ENCODE measurements at regions not wholly inside any gene's neighbourhood (a gene's known extent, or its start where the extent isn't known, plus 50 kb on each side); places are given as distances from the start of the nearest gene placed in this dataset.

DNA sequence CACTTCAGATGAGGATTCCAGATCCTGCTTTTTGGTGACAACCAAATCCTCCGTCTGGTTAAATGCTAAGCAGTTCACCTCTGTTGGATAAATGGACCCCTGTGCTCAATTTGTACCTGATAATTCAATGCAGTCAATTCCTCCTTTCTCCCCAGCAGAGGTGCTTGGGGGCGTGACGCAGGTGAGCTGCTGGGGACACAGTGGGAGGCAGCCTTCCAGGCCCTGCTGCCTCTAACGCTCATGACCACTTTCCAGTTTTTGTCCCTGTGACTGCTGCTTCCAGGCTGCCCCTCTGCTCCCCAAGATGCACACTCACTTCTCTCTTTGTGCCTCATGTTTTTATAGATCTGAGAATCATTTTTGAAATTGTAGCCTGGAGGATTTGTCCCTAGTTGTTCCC lies 78.5 kb downstream of the TTLL2 start:
- no peak for DNase-seq
- H3K79me2 ChIP-seq (ENCODE audit: insufficient read depth) = no peaks in the 10 kb centered on the region
- TF ChIP-seq TEAD4 (IDR thresholded peaks at IDR 0.05; ENCODE audit: borderline replicate concordance, insufficient read depth) (no peak), RAD21 (IDR thresholded peaks at IDR 0.05; ENCODE audit: low read length) (no peak), SMC3 (IDR thresholded peaks at IDR 0.05; ENCODE audit: low read depth, low read length) (no peak), POLR2AphosphoS5 (IDR thresholded peaks at IDR 0.05; ENCODE audit: low read depth, low read length) (no peak), GABPA (IDR thresholded peaks at IDR 0.05; ENCODE audit: low read depth) (no peak), EP300 (IDR thresholded peaks at IDR 0.05; ENCODE audit: borderline replicate concordance in 1 of 2, low read depth in 1 of 2, low read length in 1 of 2) (no peak), RCOR1 (IDR thresholded peaks at IDR 0.05; ENCODE audit: low read length) (no peak), SIN3A (IDR thresholded peaks at IDR 0.05; ENCODE audit: borderline replicate concordance, low read depth, low read length) (no peak), CHD2 (IDR thresholded peaks at IDR 0.05; ENCODE audit: low read length, partially characterized antibody) (no peak), RXRA (IDR thresholded peaks at IDR 0.05; ENCODE audit: borderline replicate concordance, low read depth) (no peak)
- TF ChIP-seq, protein P1, sequence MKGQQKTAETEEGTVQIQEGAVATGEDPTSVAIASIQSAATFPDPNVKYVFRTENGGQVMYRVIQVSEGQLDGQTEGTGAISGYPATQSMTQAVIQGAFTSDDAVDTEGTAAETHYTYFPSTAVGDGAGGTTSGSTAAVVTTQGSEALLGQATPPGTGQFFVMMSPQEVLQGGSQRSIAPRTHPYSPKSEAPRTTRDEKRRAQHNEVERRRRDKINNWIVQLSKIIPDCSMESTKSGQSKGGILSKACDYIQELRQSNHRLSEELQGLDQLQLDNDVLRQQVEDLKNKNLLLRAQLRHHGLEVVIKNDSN (IDR thresholded peaks at IDR 0.05; ENCODE audit: borderline replicate concordance, low read depth) = no peak
- TF ChIP-seq, protein P2, sequence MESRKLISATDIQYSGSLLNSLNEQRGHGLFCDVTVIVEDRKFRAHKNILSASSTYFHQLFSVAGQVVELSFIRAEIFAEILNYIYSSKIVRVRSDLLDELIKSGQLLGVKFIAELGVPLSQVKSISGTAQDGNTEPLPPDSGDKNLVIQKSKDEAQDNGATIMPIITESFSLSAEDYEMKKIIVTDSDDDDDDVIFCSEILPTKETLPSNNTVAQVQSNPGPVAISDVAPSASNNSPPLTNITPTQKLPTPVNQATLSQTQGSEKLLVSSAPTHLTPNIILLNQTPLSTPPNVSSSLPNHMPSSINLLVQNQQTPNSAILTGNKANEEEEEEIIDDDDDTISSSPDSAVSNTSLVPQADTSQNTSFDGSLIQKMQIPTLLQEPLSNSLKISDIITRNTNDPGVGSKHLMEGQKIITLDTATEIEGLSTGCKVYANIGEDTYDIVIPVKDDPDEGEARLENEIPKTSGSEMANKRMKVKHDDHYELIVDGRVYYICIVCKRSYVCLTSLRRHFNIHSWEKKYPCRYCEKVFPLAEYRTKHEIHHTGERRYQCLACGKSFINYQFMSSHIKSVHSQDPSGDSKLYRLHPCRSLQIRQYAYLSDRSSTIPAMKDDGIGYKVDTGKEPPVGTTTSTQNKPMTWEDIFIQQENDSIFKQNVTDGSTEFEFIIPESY (IDR thresholded peaks at IDR 0.05; ENCODE audit: borderline replicate concordance, low read depth) = no peak
- TF ChIP-seq, protein P3, sequence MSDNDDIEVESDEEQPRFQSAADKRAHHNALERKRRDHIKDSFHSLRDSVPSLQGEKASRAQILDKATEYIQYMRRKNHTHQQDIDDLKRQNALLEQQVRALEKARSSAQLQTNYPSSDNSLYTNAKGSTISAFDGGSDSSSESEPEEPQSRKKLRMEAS (IDR thresholded peaks at IDR 0.05; ENCODE audit: low read depth) = no peak
- TF ChIP-seq, protein P4, sequence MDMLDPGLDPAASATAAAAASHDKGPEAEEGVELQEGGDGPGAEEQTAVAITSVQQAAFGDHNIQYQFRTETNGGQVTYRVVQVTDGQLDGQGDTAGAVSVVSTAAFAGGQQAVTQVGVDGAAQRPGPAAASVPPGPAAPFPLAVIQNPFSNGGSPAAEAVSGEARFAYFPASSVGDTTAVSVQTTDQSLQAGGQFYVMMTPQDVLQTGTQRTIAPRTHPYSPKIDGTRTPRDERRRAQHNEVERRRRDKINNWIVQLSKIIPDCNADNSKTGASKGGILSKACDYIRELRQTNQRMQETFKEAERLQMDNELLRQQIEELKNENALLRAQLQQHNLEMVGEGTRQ (IDR thresholded peaks at IDR 0.05; ENCODE audit: borderline replicate concordance, low read depth, low read length) = no peak
- ChIA-PET POLR2A (no interaction called here), CTCF (no interaction called here)
- no peak overlapping the region for H2AFZ ChIP-seq (ENCODE audit: low read depth)
- 65% methylated on average over 3 of the region's 4 CpGs for WGBS (ENCODE audit: low lambda C conversion rate)
- no peak overlapping the region for H3K4me2 ChIP-seq
- H3K36me3 ChIP-seq (replicated peaks in 1 of 2; ENCODE audit: control insufficient read depth in 1 of 2, insufficient read depth in 2 of 2, low read length in 1 of 2) = no peaks in the 10 kb centered on the region
- H3F3A ChIP-seq (replicated peaks; ENCODE audit: insufficient read depth) = no peaks in the 10 kb centered on the region
- no peak overlapping the region for H3K4me3 ChIP-seq (ENCODE audit: low read depth in 2 of 2, low read length in 1 of 2)
- H3K4me1 ChIP-seq (ENCODE audit: control insufficient read depth in 1 of 2, insufficient read depth in 2 of 2, low read depth in 1 of 2, low read length in 1 of 2) = no peaks in the 10 kb centered on the region; a peak in 1 of 4 replicates
- H3K9ac ChIP-seq = no peak overlapping the region
- H3K27me3 ChIP-seq (ENCODE audit: insufficient read depth) = no peaks in the 10 kb centered on the region
- H4K20me1 ChIP-seq (ENCODE audit: insufficient read depth) = no peaks in the 10 kb centered on the region
- no peaks in the 10 kb centered on the region for H3K9me3 ChIP-seq
- H3K27ac ChIP-seq (ENCODE audit: low read depth in 2 of 2, low read length in 1 of 2) = no peak overlapping the region
- H3K9me2 ChIP-seq = no peaks in the 10 kb centered on the region

Data from SK-N-SH (cell line).